SW 1271 (cell line): ENCODE measurements at regions not wholly inside any gene's neighbourhood (a gene's known extent, or its start where the extent isn't known, plus 50 kb on each side); places are given as distances from the start of the nearest gene placed in this dataset.

Experiments used
- DNase-seq, 2 experiments: peaks; one replicate each; lab custom pipeline; 2025; lab: John Stamatoyannopoulos, UW

- no peak for DNase-seq
Measured at GRCh38 chr12:5195691-5196090, 152.0 kb downstream of the KCNA5 start.

GRCh38 chr12:5197131-5197530 lies 153.5 kb downstream of the KCNA5 start:
- DNase-seq = no peak

GRCh38 chr12:5197656-5198055 lies 154.0 kb downstream of the KCNA5 start:
- no peak for DNase-seq

- DNase-seq = peak in 1 of 2 experiments; percentile 19
Measured at GRCh38 chr12:5200278-5201087, 156.8 kb downstream of the KCNA5 start.

- DNase-seq = peak in 1 of 2 experiments; percentile 43
Measured at GRCh38 chr12:5201554-5202218, 158.0 kb downstream of the KCNA5 start.

GRCh38 chr12:5203274-5203673 lies 159.6 kb downstream of the KCNA5 start:
- DNase-seq = no peak

GRCh38 chr12:5203720-5204119 lies 160.0 kb downstream of the KCNA5 start:
- no peak for DNase-seq

- DNase-seq = no peak
Measured at GRCh38 chr12:5204271-5204670, 160.6 kb downstream of the KCNA5 start.

- DNase-seq = no peak
Measured at GRCh38 chr12:5204831-5205230, 161.2 kb downstream of the KCNA5 start.

GRCh38 chr12:5206401-5207175 lies 162.9 kb downstream of the KCNA5 start:
- DNase-seq = no peak

- no peak for DNase-seq
Measured at GRCh38 chr12:5210179-5210922, 166.7 kb downstream of the KCNA5 start.

- no peak for DNase-seq
Measured at GRCh38 chr12:5210923-5211290, 167.2 kb downstream of the KCNA5 start.

GRCh38 chr12:5213336-5213735 lies 169.7 kb downstream of the KCNA5 start:
- DNase-seq = no peak

GRCh38 chr12:5213990-5214389 lies 170.3 kb downstream of the KCNA5 start:
- no peak for DNase-seq

GRCh38 chr12:5217936-5218335 lies 174.3 kb downstream of the KCNA5 start:
- DNase-seq = no peak

GRCh38 chr12:5220099-5220498 lies 176.4 kb downstream of the KCNA5 start:
- DNase-seq = no peak

- DNase-seq = no peak
Measured at GRCh38 chr12:5220835-5221234, 177.2 kb downstream of the KCNA5 start.

GRCh38 chr12:5222011-5222461 lies 178.4 kb downstream of the KCNA5 start:
- no peak for DNase-seq

- no peak for DNase-seq
Measured at GRCh38 chr12:5222729-5223128, 179.1 kb downstream of the KCNA5 start.

GRCh38 chr12:5223881-5224280 lies 180.2 kb downstream of the KCNA5 start:
- DNase-seq = no peak

- no peak for DNase-seq
Measured at GRCh38 chr12:5226581-5226980, 182.9 kb downstream of the KCNA5 start.
